ENCODE measurements at regions not wholly inside any gene's neighbourhood (a gene's known extent, or its start where the extent isn't known, plus 50 kb on each side); places are given as distances from the start of the nearest gene placed in this dataset.
"Not testable (repeated sequence)": the region's sequence is repeated elsewhere in the genome, so short reads cannot be mapped to it uniquely, and the experiment has no call there.

DNA sequence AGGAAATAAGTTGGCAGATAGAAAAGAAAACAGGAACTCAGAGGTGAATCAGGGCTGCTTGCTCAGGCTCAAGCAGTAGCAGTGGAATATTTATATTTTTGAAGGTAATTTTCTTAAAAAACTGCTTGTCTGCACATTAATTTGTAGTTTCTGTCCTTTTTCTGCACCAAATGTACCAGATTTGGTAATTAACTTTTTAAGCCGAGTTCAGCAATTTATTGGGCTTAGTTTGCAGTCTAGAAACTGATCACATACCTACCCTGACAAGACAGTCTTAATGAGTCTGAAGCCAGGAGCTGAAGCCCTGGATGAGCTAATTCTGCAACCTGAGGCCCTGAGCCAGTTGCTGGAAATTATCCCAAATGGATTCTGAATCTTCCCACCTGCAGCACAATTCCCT is 647.0 kb downstream of the TDRD15 start:
- no peak for DNase-seq (ENCODE audit: low read depth in 3 of 3, low spot score in 1 of 3)

DNA sequence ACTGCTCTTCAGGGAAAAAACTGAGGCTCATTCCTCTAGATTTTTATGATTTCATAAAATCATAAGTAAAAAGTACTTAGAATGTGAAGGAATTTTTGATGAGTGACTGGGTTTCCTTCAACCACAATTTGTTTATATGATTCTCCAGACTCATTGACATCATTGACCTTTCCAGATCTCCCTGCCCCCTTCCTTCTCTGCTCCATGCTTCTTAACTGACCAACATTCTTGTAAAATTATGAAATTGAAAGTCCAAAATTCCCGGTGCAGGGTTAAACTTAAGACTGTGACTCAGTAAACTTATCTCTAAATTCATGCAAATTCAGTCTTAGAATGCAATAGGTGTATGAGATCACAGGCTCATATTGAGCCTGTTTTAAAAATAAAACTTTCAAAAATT is 648.9 kb downstream of the TDRD15 start:
- no peak for DNase-seq (ENCODE audit: low read depth in 3 of 3, low spot score in 1 of 3)

DNA sequence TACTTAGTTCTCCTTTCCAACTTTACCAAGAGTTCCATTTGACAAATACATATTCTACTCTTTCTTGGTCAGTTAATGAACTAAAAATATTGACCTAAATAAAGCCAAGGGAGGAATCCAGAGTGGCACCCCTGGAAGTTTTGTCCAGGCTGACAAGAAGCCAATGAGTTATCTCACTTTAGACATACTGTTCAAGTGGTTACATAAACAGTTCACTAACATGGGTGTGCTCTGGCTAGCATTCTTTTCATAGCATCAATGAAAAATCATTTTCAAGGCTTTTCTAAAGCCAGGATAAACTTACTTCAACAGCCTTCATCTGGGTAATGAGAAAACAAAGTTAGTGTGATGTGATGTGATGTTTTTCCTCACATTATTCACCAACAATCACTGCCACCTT is 649.4 kb downstream of the TDRD15 start:
- no peak for DNase-seq (ENCODE audit: low read depth in 3 of 3, low spot score in 1 of 3)

DNA sequence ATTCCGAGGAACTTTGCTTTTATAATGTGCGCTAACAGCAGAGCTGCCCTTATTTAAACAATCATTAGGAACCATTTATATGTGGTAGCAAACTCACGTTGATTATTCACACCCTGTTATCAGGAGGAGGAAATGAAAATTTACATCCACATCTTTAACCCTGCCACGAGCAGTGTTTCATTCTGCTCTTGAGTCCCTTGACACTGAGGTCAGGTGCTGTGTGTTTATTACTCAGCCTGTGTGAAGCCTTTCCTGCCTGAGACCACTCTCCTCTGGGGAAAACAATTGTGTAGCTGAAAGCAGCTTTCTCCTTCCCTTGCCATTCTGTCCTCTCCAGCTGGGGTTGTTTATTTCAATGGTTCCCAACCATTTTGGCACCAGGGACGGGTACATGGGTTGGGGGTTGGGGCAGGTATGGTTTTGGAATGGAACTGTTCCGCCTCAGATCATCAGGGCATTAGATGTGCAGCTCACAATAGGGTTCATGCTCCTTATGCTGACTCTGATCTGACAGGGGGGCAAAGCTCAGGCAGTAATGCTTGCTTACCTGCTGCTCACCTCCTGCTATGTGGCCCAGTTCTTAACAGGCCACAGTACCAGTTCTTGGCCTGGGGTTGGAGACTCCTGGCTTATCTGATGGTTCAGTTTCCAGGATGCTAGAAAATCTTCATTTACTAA is 651.1 kb downstream of the TDRD15 start:
- DNase-seq (ENCODE audit: low read depth in 3 of 3, low spot score in 1 of 3), result no peak

DNA sequence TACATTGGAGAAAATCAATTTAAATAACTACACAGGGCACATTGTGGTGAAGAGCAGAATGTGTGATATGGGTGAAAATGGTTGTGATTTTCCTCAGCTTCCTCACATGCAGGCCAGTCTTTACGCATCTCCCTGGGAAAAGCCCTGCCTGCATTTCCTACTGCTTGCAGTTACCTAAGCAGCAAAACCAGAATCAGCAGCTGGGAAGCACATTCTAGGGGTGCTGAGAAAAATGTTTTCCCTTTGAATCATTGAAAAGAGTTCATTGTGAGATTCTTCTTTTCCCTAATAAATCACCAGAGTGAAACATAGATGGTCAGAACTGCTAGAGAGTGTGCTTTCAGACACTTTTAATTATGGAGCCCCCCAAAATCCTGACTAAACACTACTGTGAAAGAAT is 656.0 kb downstream of the TDRD15 start:
- no peak for DNase-seq (ENCODE audit: low read depth in 3 of 3, low spot score in 1 of 3)

DNA sequence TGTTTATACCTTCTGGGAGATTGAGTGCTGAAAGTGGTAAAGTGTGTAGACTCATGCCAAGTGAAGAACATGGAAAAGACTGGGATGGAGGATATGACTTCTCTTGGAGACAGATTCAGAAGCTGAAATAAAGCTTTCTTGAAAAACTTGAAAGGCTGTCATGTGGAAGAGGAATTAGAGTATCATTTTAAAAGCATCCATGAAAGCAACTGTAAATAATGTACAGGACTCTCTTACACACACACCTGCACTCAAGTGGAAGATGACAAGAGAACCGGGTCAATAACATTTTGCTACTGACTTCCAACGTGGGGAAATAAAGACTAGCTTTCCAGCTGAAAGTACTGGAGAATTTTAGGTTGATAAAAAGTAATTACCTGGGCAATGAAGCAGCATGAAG is 658.2 kb downstream of the TDRD15 start:
- DNase-seq (ENCODE audit: low read depth in 3 of 3, low spot score in 1 of 3), result no peak

DNA sequence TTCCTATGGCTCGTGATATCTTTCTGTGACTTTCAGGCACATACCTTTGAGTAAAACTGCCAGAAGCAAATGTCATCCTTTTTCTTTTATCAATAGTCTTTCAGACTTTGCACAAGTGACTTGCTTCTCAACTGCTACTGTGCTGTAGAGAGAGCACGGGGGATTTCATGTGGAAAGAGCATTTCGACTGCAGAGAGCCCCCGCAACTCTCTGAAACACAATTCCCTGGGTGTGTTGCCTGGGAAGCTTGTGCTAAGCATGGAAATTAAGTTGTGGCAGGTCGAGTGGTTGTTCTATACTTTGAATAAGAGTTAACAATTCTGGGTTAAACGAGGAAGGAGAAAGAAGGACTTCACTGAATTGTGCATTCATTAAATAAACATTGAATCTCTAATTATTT is 659.1 kb downstream of the TDRD15 start:
- no peak for DNase-seq (ENCODE audit: low read depth in 3 of 3, low spot score in 1 of 3)

- no peak for DNase-seq (ENCODE audit: low read depth in 3 of 3, low spot score in 1 of 3)
Observed at GRCh38 chr2:21787941-21788340, 664.2 kb downstream of the TDRD15 start.

- not testable (repeated sequence) for DNase-seq (ENCODE audit: low read depth in 3 of 3, low spot score in 1 of 3)
Observed at GRCh38 chr2:21790311-21790710, 666.5 kb downstream of the TDRD15 start.

DNA sequence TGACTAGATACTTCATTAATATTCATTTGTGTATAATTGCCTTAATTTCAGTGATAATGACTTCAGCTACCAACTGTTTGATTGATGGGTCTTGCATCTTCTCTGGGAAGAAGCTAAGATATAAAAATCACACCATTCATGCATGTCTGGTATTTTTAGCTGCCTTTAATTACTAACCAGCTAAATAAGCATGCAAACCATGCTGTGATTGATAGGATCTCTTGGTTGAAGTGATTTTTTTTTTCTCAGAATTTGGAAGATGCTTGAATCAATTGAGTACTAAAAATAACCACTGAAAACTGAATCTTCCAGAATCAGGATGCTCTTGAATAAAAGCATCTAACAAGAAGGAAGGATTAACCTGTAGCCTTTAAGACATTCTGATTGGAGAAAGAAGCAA is 668.8 kb downstream of the TDRD15 start:
- no peak for DNase-seq (ENCODE audit: low read depth in 3 of 3, low spot score in 1 of 3)

GRCh38 chr2:21793461-21793860 is 669.7 kb downstream of the TDRD15 start:
- DNase-seq (ENCODE audit: low read depth in 3 of 3, low spot score in 1 of 3), result no peak

- DNase-seq (ENCODE audit: low read depth in 3 of 3, low spot score in 1 of 3), result no peak
Observed at GRCh38 chr2:21794611-21795010, 670.8 kb downstream of the TDRD15 start.

DNA sequence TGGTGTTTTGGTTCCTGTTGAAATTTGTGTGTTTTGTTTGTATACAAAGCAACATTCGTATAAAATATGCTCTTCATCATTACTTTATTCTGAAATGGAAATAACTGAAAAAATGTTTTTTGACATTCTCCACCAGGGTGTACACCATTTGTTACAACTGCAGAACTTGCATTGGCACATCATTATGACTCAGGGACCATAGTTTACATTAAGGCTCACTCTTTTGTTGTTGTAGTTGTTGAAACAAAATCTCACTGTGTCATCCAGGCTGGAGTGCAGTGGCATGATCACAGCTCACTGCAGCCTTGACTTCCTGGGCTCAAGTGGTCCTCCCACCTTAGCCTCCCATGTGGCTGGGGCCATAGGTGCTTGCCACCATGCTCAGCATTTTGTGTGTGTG is 676.6 kb downstream of the TDRD15 start:
- DNase-seq (ENCODE audit: low read depth in 3 of 3, low spot score in 1 of 3), result no peak

- no peak for DNase-seq (ENCODE audit: low read depth in 3 of 3, low spot score in 1 of 3)
Observed at GRCh38 chr2:21803550-21803949, 679.8 kb downstream of the TDRD15 start.

DNA sequence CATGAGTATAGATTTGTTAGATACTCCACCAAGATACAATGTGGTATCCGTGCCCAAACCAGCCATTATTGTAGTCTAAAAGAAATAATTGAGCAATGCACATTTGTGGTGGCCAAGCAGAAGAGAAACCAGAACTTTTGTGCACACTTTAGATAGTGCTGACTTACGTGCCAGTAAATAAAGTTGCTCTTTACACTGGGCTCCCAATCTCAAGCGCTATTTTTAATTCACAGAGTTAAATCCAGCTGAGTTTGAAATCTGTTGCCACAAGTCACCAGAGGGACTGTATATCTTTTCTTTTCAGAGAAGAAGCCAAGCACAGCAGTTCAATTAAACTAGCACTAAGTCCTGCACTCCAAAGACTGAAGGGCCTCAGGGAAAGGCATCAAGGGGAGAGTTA is 680.4 kb downstream of the TDRD15 start:
- no peak for DNase-seq (ENCODE audit: low read depth in 3 of 3, low spot score in 1 of 3)

DNA sequence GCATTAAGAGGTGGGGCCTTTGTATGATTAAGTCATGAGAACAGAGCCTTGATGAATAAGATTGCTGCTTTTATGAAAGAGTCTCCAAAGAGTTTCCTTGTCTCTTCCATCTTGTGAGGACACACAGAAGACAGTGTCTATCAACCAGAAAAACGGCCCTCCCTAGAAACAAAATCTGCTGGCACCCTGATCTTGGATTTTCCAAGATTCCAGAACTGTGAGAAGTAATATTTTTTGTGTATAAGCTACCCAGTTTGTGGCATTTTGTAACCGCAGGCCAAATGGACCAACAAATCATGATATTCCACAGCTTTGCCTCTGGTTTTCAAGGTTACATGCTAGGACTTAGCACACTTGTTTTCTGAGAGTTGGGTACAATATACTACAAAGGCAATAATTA is 687.8 kb downstream of the TDRD15 start:
- DNase-seq (ENCODE audit: low read depth in 3 of 3, low spot score in 1 of 3), result no peak

DNA sequence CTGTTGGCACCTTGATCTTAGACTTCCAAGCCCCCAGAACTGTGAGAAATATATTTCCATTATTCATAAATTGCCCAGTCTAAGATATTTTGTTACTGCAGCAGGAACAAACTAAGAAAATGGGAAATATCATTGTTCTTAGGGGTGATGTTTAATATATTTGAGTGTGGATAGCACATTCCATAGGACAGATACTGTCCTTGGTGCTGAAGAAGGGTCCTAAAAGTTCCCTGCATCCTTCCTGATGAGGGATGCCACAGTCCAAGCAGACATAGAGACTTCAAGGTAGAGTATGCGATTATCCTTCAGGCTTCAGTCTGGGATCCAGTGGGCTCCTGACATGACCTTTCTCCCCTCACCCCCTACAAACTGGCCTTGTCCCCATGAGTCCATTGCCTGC is 689.0 kb downstream of the TDRD15 start:
- no peak for DNase-seq (ENCODE audit: low read depth in 3 of 3, low spot score in 1 of 3)

GRCh38 chr2:21814588-21815149 is 690.9 kb downstream of the TDRD15 start:
- DNase-seq (ENCODE audit: low read depth in 3 of 3, low spot score in 1 of 3), result no peak

- DNase-seq (ENCODE audit: low read depth in 3 of 3, low spot score in 1 of 3), result no peak
Observed at GRCh38 chr2:21818212-21818795, 694.5 kb downstream of the TDRD15 start.

DNA sequence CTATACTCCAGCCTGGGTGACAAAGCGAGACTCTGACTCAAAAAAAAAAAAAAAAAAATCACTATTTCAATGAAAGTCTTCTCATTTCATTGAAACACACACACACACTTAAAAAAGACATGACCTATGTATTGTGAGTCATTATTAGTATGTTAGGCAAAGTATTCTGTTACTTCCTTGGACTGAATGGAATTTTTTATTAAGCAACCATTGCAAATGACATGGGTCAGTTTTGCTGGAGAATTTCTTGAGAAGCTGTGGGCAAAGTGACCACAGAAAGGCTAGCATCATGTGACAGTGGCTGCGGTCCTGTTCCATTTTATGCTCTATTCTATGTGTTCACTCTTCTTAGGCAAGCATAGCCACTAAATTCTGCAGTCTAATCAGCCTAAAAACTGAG is 695.7 kb downstream of the TDRD15 start:
- DNase-seq (ENCODE audit: low read depth in 3 of 3, low spot score in 1 of 3), result no peak

- DNase-seq (ENCODE audit: low read depth in 3 of 3, low spot score in 1 of 3), result no peak
Observed at GRCh38 chr2:21820271-21820670, 696.5 kb downstream of the TDRD15 start.

DNA sequence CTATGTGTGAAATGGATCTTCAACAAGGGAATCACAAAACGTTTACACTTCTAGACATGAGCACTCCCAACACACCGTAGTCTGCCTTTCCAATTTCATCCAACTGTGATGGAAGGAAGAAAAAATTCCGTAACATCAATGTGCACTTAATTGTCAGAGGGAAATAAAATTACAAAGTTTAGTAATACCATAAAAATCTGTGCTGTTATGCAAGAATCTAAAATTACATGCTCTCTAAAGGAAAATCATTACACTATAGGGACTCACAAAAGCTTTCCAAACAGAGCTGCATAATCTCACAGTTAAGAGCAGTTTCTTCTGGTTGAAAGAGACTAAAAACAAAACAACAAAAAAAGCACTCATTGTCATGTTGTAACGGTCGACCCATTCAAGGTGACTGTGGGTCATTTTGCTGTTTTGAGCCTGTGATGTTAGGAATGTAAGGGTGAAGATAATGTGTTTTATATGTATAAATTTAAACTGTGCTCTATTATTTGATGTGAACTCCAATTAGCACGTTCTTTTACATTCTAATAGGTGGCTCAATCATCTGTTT is 698.0 kb downstream of the TDRD15 start:
- DNase-seq (ENCODE audit: low read depth in 3 of 3, low spot score in 1 of 3), result no peak

- no peak for DNase-seq (ENCODE audit: low read depth in 3 of 3, low spot score in 1 of 3)
Observed at GRCh38 chr2:21822505-21822904, 698.7 kb downstream of the TDRD15 start.

Measured in stimulated activated CD4-positive, alpha-beta T cell treated with anti-CD3 and anti-CD28 coated beads, TNF-alpha, amount 100 ng/mL, for 1 hour (primary cell).